ENCODE measurements at regions not wholly inside any gene's neighbourhood (a gene's known extent, or its start where the extent isn't known, plus 50 kb on each side); places are given as distances from the start of the nearest gene placed in this dataset.

- Histone ChIP-seq H3K9me3 (replicated peaks in 1 of 3) (no peaks in the 10 kb centered on the region), H3K27me3 (no peaks in the 10 kb centered on the region), H3K27ac (no peak overlapping the region), H3K4me1 (replicated peaks in 1 of 2) (no peaks in the 10 kb centered on the region), H3K36me3 (replicated peaks in 1 of 2) (no peaks in the 10 kb centered on the region), H3K4me3 (no peak overlapping the region)
- no peak for DNase-seq
- TF ChIP-seq, protein P1, sequence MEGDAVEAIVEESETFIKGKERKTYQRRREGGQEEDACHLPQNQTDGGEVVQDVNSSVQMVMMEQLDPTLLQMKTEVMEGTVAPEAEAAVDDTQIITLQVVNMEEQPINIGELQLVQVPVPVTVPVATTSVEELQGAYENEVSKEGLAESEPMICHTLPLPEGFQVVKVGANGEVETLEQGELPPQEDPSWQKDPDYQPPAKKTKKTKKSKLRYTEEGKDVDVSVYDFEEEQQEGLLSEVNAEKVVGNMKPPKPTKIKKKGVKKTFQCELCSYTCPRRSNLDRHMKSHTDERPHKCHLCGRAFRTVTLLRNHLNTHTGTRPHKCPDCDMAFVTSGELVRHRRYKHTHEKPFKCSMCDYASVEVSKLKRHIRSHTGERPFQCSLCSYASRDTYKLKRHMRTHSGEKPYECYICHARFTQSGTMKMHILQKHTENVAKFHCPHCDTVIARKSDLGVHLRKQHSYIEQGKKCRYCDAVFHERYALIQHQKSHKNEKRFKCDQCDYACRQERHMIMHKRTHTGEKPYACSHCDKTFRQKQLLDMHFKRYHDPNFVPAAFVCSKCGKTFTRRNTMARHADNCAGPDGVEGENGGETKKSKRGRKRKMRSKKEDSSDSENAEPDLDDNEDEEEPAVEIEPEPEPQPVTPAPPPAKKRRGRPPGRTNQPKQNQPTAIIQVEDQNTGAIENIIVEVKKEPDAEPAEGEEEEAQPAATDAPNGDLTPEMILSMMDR (IDR thresholded peaks at IDR 0.05) = no peak
- TF ChIP-seq POLR2A (IDR thresholded peaks at IDR 0.05) = no peak
- intact Hi-C loops (cut with DNase I) = no loop called here
- WGBS, 4 donors = 79 to 91% (median 80%) methylated on average over 1 of the region's 1 CpG
Measured at GRCh38 chr15:47415539-47415971, 301.8 kb upstream of the SEMA6D start.

DNA sequence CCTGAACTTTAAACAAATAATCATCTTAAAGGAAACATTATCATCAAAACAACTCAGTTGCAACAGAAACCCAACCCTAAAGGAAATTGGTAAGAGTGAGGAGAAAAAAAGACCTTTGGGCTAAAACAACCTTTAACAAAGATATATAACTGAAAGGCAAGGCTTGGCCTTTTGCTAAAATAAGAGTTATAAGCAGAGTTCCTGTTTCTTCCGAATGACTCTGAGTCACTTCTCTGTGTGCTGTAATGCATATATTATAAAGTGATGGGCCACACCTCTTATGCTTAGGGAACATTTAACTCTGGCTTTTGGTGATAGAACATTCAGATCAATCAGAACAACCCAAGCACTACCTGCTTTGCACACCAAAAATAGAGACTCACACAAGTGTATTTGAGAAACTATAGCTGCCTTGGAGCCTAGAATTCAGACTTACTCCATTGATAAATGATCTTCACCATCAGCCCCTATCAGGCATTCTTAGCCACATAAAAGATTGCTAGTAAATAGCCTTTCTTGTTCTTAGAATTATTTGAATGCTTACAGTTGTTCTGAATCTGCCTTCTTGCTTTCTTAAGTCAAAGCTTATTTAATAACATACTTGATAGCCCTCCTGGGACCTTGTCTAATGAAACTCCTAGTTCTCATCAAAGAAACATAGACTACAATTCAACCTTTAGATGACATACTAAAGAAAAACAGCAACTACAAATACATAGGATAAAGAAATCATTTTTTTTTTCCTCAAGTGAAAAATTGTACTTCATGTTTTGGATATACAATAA lies 294.2 kb upstream of the SEMA6D start:
- no peaks in the 10 kb centered on the region for H3K9me3 ChIP-seq (replicated peaks in 1 of 3)
- no peak overlapping the region for H3K27ac ChIP-seq
- TF ChIP-seq, protein P1 (IDR thresholded peaks at IDR 0.05) = no peak
- no peak for TF ChIP-seq POLR2A (IDR thresholded peaks at IDR 0.05)
- intact Hi-C loops (cut with DNase I) = no loop called here
- H3K4me1 ChIP-seq (replicated peaks in 1 of 2) = no peaks in the 10 kb centered on the region
- H3K36me3 ChIP-seq (replicated peaks in 1 of 2) = no peaks in the 10 kb centered on the region
- DNase-seq = no peak
- 13 to 61% (median 29%) methylated on average over 1 of the region's 1 CpG for WGBS, 4 donors
- H3K27me3 ChIP-seq = no peaks in the 10 kb centered on the region
- no peak overlapping the region for H3K4me3 ChIP-seq

GRCh38 chr15:47427463-47427862 lies 289.8 kb upstream of the SEMA6D start:
- Histone ChIP-seq H3K36me3 (replicated peaks in 1 of 2) (no peaks in the 10 kb centered on the region), H3K4me1 (replicated peaks in 1 of 2) (no peaks in the 10 kb centered on the region), H3K9me3 (replicated peaks in 1 of 3) (no peaks in the 10 kb centered on the region), H3K27me3 (no peaks in the 10 kb centered on the region), H3K27ac (no peak overlapping the region), H3K4me3 (no peak overlapping the region)
- no peak for DNase-seq
- TF ChIP-seq POLR2A (IDR thresholded peaks at IDR 0.05) = no peak
- WGBS, 4 donors = 14 to 64% (median 47%) methylated on average over 1 of the region's 1 CpG
- intact Hi-C loops (cut with DNase I) = no loop called here

GRCh38 chr15:47429376-47429775 lies 287.9 kb upstream of the SEMA6D start:
- TF ChIP-seq, protein P1 (IDR thresholded peaks at IDR 0.05) = no peak
- no peaks in the 10 kb centered on the region for H3K27me3 ChIP-seq
- H3K36me3 ChIP-seq (replicated peaks in 1 of 2) = no peaks in the 10 kb centered on the region
- H3K4me1 ChIP-seq (replicated peaks in 1 of 2) = no peaks in the 10 kb centered on the region
- DNase-seq = no peak
- WGBS, 4 donors = 89 to 95% (median 90%) methylated on average over 1 of the region's 1 CpG
- no peak overlapping the region for H3K4me3 ChIP-seq
- no peaks in the 10 kb centered on the region for H3K9me3 ChIP-seq (replicated peaks in 1 of 3)
- no peak overlapping the region for H3K27ac ChIP-seq
- intact Hi-C loops (cut with DNase I) = no loop called here

DNA sequence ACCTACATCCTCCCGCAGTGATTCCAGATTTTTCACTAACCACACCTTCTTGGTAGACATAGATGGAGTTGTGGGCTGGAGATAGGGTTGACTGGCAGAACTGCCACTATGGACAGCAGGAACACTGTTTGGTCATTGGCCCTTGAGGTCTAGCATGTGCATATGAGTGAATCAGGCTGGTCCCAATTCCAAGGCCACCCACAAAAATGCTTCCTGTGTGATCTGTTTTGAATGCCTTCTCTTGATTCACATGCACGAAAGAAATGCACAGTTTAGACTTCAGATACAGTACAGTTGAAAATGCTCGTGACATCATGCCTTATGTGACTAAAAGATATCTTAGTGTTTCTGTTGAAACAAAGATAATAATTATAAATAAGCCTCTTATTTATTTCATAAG lies 285.8 kb upstream of the SEMA6D start:
- no peaks in the 10 kb centered on the region for H3K36me3 ChIP-seq (replicated peaks in 1 of 2)
- H3K9me3 ChIP-seq (replicated peaks in 1 of 3) = no peaks in the 10 kb centered on the region
- intact Hi-C loops (cut with DNase I) = no loop called here
- DNase-seq = no peak
- no peak overlapping the region for H3K4me3 ChIP-seq
- H3K4me1 ChIP-seq (replicated peaks in 1 of 2) = no peaks in the 10 kb centered on the region
- no peak for TF ChIP-seq POLR2A (IDR thresholded peaks at IDR 0.05)
- TF ChIP-seq, protein P1 (IDR thresholded peaks at IDR 0.05) = no peak
- 71 to 85% (median 76%) methylated on average over 3 of the region's 3 CpGs for WGBS, 4 donors
- no peaks in the 10 kb centered on the region for H3K27me3 ChIP-seq
- no peak overlapping the region for H3K27ac ChIP-seq

Data from adrenal gland (tissue), 9 donors.